ENCODE measurements at regions not wholly inside any gene's neighbourhood (a gene's known extent, or its start where the extent isn't known, plus 50 kb on each side); places are given as distances from the start of the nearest gene placed in this dataset.

DNA sequence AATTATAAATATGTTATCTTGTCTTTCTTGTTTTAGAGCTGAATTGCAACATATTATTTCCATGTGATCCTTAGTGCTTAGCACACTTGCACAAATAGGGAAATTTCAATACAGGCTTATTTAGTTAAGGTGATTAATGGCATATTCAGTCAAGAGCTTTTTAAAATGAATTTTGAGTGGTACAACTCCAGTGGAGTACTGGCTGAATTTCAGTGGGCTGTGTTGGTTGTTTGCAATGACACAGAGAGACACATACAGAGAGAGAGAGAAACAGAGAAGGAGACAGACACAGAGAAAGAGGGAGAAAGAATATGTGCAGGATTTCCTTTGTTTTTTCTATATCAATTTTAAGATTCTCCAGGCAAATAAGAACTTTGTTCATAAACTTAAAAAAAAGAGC lies 766.9 kb downstream of the DNAJB9 start:
- Mint-ChIP-seq H3K27me3 (no peaks in the 10 kb centered on the region), H3K9me3 (no peaks in the 10 kb centered on the region), H3K27ac (no peak overlapping the region), H3K4me3 (no peak overlapping the region), H3K4me1 (ENCODE audit: low read depth) (no peaks in the 10 kb centered on the region), H3K36me3 (ENCODE audit: low read depth) (no peaks in the 10 kb centered on the region)
- no peak for DNase-seq

DNA sequence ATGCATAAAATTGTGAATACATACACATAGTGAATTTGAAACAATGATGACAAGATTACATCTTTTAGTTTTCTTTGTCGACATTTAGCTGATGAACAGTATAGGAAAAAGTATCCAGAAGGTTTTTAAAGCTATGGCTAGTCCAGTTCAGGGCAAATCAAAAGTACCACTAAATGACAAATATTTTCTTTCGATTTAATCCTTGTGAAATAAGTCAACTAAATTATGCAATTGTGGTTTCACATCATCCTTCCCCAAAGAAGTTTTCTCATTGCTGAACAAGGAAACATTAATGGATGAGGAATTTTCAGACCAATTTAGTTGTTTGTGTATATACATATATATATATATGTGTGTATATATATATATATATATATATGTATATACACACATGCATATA lies 774.0 kb downstream of the DNAJB9 start:
- H3K36me3 Mint-ChIP-seq (ENCODE audit: low read depth), result no peaks in the 10 kb centered on the region
- H3K4me3 Mint-ChIP-seq, result no peak overlapping the region
- no peaks in the 10 kb centered on the region for H3K9me3 Mint-ChIP-seq
- DNase-seq, result no peak
- no peaks in the 10 kb centered on the region for H3K27me3 Mint-ChIP-seq
- no peak overlapping the region for H3K27ac Mint-ChIP-seq
- no peaks in the 10 kb centered on the region for H3K4me1 Mint-ChIP-seq (ENCODE audit: low read depth)

DNA sequence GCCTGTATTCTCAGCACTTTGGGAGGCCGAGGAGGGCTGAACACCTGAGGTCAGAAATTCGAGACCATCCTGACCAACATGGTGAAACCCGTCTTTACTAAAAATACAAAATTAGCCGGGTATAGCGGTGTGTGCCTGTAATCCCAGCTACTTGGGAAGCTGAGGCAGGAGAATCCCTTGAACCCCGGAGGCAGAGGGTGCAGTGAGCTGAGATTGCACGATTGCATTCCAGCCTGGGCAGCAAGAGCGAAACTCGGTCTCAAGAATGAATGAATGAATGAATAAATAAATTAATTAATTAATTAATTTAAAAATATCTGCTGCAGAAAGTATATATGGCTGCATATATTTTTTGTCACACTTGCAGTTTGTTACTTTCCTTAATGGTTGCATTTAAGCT lies 781.8 kb downstream of the DNAJB9 start:
- H3K27me3 Mint-ChIP-seq, result no peaks in the 10 kb centered on the region
- H3K36me3 Mint-ChIP-seq (ENCODE audit: low read depth), result no peaks in the 10 kb centered on the region
- no peak overlapping the region for H3K4me3 Mint-ChIP-seq
- no peaks in the 10 kb centered on the region for H3K4me1 Mint-ChIP-seq (ENCODE audit: low read depth)
- no peak overlapping the region for H3K27ac Mint-ChIP-seq
- no peaks in the 10 kb centered on the region for H3K9me3 Mint-ChIP-seq
- DNase-seq, result no peak

DNA sequence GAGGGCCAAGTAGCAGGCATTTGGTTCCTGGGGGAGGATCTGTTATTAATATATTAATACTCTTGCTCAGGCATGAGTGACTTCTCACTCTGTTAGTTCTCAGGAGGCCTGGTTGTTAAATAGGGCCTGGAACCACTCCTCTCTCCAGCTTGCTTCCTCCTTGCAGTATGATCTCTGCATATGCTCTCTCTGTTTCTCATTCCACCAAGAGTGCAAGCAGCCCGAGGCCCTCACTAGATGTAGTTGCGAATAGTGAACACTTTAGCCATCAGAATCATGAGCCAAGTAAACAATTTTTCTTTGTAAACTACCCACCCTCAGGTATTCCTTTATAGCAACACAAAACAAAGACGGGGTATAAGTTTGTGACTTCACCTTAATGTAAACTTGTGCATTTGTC lies 784.3 kb downstream of the DNAJB9 start:
- H3K9me3 Mint-ChIP-seq, result no peaks in the 10 kb centered on the region
- H3K27me3 Mint-ChIP-seq, result no peaks in the 10 kb centered on the region
- no peak overlapping the region for H3K27ac Mint-ChIP-seq
- DNase-seq, result no peak
- no peak overlapping the region for H3K4me3 Mint-ChIP-seq
- no peaks in the 10 kb centered on the region for H3K4me1 Mint-ChIP-seq (ENCODE audit: low read depth)
- no peaks in the 10 kb centered on the region for H3K36me3 Mint-ChIP-seq (ENCODE audit: low read depth)

DNA sequence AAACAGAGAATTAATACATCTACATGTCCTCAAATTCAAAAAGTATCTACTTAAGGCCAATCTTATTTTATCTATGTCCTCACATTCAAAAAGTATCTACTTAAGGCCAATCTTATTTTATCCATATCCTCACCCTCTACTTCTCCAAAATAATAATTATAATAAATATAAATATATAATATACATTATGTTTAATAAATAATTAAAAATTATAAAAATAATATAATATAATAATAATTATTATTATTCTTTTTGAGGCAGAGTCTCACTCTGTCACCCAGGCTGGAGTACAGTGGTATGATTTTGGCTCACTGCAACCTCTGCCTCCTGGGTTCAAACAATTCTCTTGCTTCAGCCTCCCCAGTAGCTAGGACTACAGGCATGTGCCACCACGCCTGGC lies 784.9 kb downstream of the DNAJB9 start:
- Mint-ChIP-seq H3K27ac (no peak overlapping the region), H3K9me3 (no peaks in the 10 kb centered on the region), H3K4me3 (no peak overlapping the region), H3K36me3 (ENCODE audit: low read depth) (no peaks in the 10 kb centered on the region), H3K4me1 (ENCODE audit: low read depth) (no peaks in the 10 kb centered on the region), H3K27me3 (no peaks in the 10 kb centered on the region)
- no peak for DNase-seq

DNA sequence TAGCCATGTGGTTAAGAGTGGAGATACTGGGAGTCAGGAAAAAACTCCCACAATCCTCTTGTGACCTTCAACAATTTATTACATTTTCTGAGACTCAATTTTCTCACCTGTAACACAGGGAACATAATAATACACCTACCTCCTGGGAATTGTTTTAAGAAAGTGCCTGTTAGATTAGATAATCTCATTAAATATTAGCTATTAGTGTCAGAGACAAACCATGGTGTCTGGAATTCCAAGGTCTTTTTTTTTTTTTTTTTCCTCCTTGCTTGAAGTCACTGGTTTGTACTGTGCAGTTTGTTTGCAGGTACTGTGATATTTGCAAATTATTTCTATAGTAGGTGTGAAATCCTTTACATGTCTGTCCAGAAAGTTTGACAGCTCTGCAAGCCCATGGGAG lies 806.1 kb downstream of the DNAJB9 start:
- Mint-ChIP-seq H3K27ac (no peak overlapping the region), H3K4me1 (ENCODE audit: low read depth) (no peaks in the 10 kb centered on the region), H3K9me3 (peaks cover 7% of the 10 kb centered on the region), H3K27me3 (no peaks in the 10 kb centered on the region), H3K36me3 (ENCODE audit: low read depth) (no peaks in the 10 kb centered on the region), H3K4me3 (no peak overlapping the region)
- no peak for DNase-seq

DNA sequence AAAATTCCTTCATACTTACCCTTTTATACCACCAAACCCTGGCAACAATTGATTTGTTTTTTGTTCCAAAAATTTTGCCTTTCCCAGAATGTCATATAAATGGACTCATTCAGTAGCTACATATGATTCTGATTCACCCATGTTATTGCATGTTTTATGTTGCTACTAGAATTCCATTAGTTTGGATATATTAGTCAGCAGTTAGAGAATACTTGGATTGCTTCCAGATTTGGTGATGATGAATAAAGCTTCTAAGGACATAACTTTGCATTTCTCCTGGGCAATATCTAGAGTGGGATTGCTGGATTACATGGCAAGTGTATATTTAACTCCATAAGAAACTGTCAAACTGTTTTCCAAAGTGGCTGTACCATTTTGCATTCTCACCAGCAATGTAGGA lies 806.9 kb downstream of the DNAJB9 start:
- no peak for DNase-seq
- no peaks in the 10 kb centered on the region for H3K36me3 Mint-ChIP-seq (ENCODE audit: low read depth)
- H3K27ac Mint-ChIP-seq, result no peak overlapping the region
- H3K9me3 Mint-ChIP-seq, result peaks cover 7% of the 10 kb centered on the region
- no peaks in the 10 kb centered on the region for H3K4me1 Mint-ChIP-seq (ENCODE audit: low read depth)
- no peaks in the 10 kb centered on the region for H3K27me3 Mint-ChIP-seq
- no peak overlapping the region for H3K4me3 Mint-ChIP-seq

DNA sequence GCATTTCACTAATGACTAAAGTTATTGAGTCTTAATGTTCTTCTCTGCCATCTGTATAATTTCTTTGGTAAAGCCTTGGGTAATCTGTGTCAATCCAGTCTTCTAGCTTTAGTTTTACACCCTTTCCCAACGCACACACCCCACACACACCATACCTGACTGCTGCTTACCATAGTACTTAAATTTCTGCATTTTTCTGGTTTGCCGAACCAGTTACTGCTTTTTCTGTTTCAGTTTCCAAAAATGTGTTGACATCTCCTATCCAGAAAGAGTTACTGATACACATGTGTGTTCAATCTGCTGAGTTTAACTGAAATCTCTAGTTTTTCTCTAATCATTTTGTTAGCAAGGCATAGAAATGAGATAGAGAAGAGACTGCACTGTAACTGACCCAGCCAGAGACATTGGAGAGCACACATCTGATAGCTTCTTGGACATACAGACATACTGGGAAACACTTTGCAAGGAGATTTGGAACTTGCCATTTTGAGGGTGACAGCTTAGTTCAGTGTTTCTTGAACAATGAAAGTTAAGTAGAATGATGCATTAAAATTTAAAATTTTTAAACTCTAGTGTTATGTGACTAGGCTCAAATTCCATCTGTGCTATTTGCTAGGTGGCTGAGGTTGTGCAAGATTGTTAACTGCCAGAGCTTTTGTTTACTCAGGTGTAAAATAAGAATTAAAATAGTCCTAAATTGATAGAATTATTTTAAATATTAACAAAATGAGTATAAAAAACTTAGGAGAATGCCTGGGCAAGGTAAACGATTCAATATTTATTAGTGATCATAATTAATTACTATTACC lies 807.6 kb downstream of the DNAJB9 start:
- Mint-ChIP-seq H3K27ac (no peak overlapping the region), H3K4me3 (no peak overlapping the region), H3K36me3 (ENCODE audit: low read depth) (no peaks in the 10 kb centered on the region), H3K27me3 (no peaks in the 10 kb centered on the region), H3K4me1 (ENCODE audit: low read depth) (no peaks in the 10 kb centered on the region), H3K9me3 (peaks cover 7% of the 10 kb centered on the region)
- no peak for DNase-seq

DNA sequence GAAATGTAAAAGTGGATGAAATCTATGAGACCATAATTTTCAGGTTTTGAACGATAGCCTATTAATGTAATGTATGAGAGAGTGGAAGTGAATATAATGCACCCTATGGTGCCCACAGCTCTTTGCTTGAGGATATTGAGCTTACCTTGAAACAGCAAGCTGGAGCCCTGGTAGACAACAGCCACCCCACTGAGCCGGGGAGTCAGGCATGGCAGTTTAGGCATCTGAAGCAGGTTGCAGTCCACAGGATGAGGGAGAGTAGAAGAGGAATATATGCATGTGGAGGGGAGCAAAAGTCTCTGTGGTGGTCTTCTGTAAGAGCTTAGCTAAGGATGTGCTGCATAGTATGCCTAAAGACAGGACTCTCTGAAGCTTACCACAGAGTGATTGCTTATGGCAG lies 817.3 kb downstream of the DNAJB9 start:
- H3K36me3 Mint-ChIP-seq (ENCODE audit: low read depth), result no peaks in the 10 kb centered on the region
- DNase-seq, result no peak
- H3K9me3 Mint-ChIP-seq, result no peaks in the 10 kb centered on the region
- H3K27ac Mint-ChIP-seq, result no peak overlapping the region
- H3K4me1 Mint-ChIP-seq (ENCODE audit: low read depth), result no peaks in the 10 kb centered on the region
- no peak overlapping the region for H3K4me3 Mint-ChIP-seq
- no peaks in the 10 kb centered on the region for H3K27me3 Mint-ChIP-seq

DNA sequence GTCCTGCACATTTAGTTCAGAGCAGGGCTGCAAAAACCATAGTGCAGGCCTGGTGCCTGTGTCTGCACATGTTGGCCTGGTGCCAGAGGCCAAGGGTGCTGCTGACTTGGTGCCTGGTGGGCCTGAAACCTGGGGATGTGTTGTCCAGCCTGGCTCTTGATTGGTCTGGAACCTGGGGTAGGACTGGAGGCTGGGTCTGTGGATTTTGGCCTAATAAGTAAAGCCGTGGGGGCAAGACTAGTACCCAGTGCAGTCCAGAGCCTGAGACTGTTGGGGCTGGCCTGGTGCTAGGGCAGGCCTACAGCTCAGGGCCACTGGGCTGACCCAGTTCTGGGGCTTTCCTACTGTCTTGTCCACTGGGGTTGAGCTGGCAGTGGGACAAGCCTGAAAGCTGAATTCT lies 817.9 kb downstream of the DNAJB9 start:
- Mint-ChIP-seq H3K27ac (no peak overlapping the region), H3K4me1 (ENCODE audit: low read depth) (no peaks in the 10 kb centered on the region), H3K36me3 (ENCODE audit: low read depth) (no peaks in the 10 kb centered on the region), H3K9me3 (no peaks in the 10 kb centered on the region), H3K4me3 (no peak overlapping the region), H3K27me3 (no peaks in the 10 kb centered on the region)
- no peak for DNase-seq

DNA sequence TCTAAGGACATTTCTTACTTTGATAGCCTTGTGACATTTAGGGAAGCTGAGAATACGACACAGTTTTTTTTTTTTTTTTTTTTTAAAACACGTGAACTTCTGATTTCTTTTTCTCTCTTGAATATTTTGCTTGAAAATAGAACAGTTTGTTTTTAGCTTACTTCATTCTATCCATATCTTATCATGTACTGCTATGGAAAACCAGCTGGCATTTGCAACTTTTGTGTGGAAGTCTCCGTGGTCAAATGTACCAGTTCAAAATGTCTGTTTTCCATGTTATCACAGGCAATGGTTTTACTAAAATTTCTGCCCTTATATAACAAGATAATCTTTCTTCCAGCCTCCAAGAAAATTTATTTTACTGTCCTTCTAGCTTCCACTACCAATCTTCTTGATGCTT lies 821.6 kb downstream of the DNAJB9 start:
- Mint-ChIP-seq H3K36me3 (ENCODE audit: low read depth) (no peaks in the 10 kb centered on the region), H3K27me3 (no peaks in the 10 kb centered on the region), H3K4me1 (ENCODE audit: low read depth) (no peaks in the 10 kb centered on the region), H3K9me3 (no peaks in the 10 kb centered on the region), H3K4me3 (no peak overlapping the region), H3K27ac (no peak overlapping the region)
- DNase-seq, result no peak

DNA sequence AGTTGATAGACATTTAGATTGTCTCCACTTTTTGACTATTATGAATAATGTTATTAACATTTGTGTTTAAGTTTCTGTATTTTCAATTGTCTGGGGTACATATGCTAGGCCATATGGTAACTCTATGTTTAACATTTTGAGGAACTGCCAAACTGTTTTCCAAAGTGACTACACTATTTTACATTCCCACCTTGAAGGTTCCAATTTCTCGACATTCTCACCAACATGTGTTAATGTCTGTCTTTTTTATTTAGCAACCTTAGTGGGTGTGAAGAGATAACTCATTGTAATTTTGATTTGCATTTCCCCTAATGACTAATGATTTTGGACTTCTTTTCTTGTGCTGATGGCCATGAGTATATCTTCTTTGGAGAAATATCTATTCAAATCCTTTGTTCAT lies 832.4 kb downstream of the DNAJB9 start:
- H3K27me3 Mint-ChIP-seq, result no peaks in the 10 kb centered on the region
- no peak for DNase-seq
- no peaks in the 10 kb centered on the region for H3K4me1 Mint-ChIP-seq (ENCODE audit: low read depth)
- no peaks in the 10 kb centered on the region for H3K36me3 Mint-ChIP-seq (ENCODE audit: low read depth)
- H3K27ac Mint-ChIP-seq, result no peak overlapping the region
- no peak overlapping the region for H3K4me3 Mint-ChIP-seq
- peaks cover 2% of the 10 kb centered on the region for H3K9me3 Mint-ChIP-seq

DNA sequence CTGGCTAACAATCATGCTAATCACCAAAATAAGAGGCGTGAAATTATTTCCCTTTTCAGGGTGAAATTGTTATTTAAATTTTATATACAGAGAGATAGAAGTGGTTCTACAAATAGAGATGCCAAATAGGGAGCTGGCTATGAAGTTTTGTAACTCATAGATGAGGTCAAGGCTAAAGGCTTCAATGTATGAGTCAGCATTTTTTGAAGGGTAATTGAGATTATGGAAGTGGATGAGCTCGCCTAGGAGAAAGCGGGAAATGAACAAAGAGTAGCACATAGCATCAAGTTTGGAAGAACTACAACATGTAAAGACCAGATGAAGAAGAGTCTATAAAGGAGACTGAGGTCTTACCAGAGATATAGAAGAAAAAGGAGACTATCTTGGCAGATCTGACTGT lies 838.1 kb downstream of the DNAJB9 start:
- Mint-ChIP-seq H3K36me3 (ENCODE audit: low read depth) (no peaks in the 10 kb centered on the region), H3K27me3 (no peaks in the 10 kb centered on the region), H3K27ac (no peak overlapping the region), H3K9me3 (peaks cover 2% of the 10 kb centered on the region), H3K4me3 (no peak overlapping the region), H3K4me1 (ENCODE audit: low read depth) (no peaks in the 10 kb centered on the region)
- DNase-seq, result no peak

DNA sequence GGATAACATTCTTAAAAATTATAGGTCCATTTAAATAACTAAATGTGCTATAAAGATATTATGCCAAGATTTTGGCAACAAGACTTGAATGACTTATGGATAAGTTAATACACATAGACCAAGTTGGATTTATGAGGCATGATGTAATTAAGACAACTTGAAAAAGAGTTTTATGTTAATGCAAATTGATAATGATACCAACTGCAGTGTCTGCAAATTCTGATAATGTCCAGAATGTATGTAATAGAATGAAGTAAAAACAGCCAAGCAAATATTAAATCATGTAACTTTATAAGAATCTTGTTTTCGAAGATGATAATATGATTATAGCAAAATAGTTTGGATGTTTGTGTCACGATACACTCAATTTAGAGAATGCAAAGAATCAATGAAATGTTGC lies 868.3 kb downstream of the DNAJB9 start:
- H3K27me3 Mint-ChIP-seq, result no peaks in the 10 kb centered on the region

DNA sequence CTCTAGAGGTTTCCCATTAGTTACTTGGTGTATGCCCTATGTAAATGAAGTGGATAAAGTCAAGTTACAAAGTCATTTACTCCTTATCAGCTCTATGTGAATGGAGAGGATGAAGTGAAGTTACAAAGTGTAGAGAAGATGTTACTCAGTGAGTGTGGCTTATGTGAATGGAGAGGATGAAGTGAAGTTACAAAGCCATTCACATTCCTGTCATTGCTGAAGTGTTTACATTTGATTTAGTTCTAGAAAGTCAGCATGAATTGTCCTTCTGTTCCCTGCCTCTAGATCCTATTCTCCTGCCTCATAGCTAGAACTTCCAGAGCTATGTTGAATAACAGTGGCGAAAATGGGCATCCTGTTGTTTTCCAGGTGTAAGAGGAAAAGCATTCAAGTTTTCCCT lies 880.1 kb downstream of the DNAJB9 start:
- Mint-ChIP-seq H3K4me1 (ENCODE audit: low read depth) (no peaks in the 10 kb centered on the region), H3K36me3 (ENCODE audit: low read depth) (no peaks in the 10 kb centered on the region), H3K4me3 (no peak overlapping the region), H3K9me3 (peaks cover 6% of the 10 kb centered on the region), H3K27ac (no peak overlapping the region), H3K27me3 (no peaks in the 10 kb centered on the region)
- DNase-seq, result no peak

More for the DNA sequence above, 868.3 kb downstream of the DNAJB9 start:
- no peak overlapping the region for H3K27ac Mint-ChIP-seq
- H3K4me1 Mint-ChIP-seq (ENCODE audit: low read depth), result no peaks in the 10 kb centered on the region
- no peaks in the 10 kb centered on the region for H3K36me3 Mint-ChIP-seq (ENCODE audit: low read depth)
- H3K4me3 Mint-ChIP-seq, result no peak overlapping the region
- H3K9me3 Mint-ChIP-seq, result peaks cover 5% of the 10 kb centered on the region
- no peak for DNase-seq

DNA sequence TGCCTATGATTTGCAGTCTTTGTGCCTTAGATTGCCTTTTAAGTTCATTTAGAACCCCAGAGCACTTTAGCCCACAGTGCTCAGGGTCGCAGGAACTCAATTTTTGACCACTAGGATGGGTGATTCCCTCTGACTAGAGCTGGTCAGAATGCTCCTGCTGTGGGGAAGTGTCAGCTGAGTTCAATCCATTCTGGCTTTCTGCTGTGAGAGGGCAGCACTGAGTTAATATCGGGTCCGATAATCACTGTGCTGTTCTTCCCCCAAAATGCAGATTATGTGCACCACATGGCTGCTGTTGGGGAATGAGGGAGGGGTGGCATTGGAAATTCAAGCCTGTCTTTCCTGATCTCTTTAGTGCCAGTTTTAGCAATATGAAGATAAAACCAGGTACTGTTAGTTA lies 886.4 kb downstream of the DNAJB9 start:
- Mint-ChIP-seq H3K9me3 (peaks cover 6% of the 10 kb centered on the region), H3K27ac (no peak overlapping the region), H3K36me3 (ENCODE audit: low read depth) (no peaks in the 10 kb centered on the region), H3K4me3 (no peak overlapping the region), H3K4me1 (ENCODE audit: low read depth) (no peaks in the 10 kb centered on the region), H3K27me3 (no peaks in the 10 kb centered on the region)
- no peak for DNase-seq
